ENCODE measurements at regions not wholly inside any gene's neighbourhood (a gene's known extent, or its start where the extent isn't known, plus 50 kb on each side); places are given as distances from the start of the nearest gene placed in this dataset.
A peak's percentile ranks its signal among the peaks of the same experiment; 100 is the strongest.

- Histone ChIP-seq H3K4me3 (ENCODE audit: low read length) (no peak overlapping the region), H3K27ac (ENCODE audit: low read length) (no peak overlapping the region), H3K9me3 (ENCODE audit: control insufficient read depth, low read length) (no peaks in the 10 kb centered on the region), H3K4me1 (ENCODE audit: control insufficient read depth, insufficient read depth, low read length) (no peaks in the 10 kb centered on the region), H3K27me3 (ENCODE audit: control insufficient read depth, insufficient read depth) (no peaks in the 10 kb centered on the region)
- ATAC-seq (no peak), DNase-seq (no peak)
- 95% methylated on average over 1 of the region's 1 CpG for WGBS
- intact Hi-C loops (cut with DNase I): no loop called here
These were observed 401.1 kb upstream of the TLE4 start for GRCh38 chr9:79170643-79171042.

GRCh38 chr9:79173932-79174331, 397.8 kb upstream of the TLE4 start:
- intact Hi-C loops (cut with DNase I): no loop called here
- no peaks in the 10 kb centered on the region for H3K4me1 ChIP-seq (ENCODE audit: control insufficient read depth, insufficient read depth, low read length)
- no peak overlapping the region for H3K4me3 ChIP-seq (ENCODE audit: low read length)
- H3K9me3 ChIP-seq (ENCODE audit: control insufficient read depth, low read length): no peaks in the 10 kb centered on the region
- no peak overlapping the region for H3K27ac ChIP-seq (ENCODE audit: low read length)
- no peak for ATAC-seq
- WGBS: 93% methylated on average over 3 of the region's 3 CpGs
- no peak for DNase-seq
- no peaks in the 10 kb centered on the region for H3K27me3 ChIP-seq (ENCODE audit: control insufficient read depth, insufficient read depth)

- H3K27me3 ChIP-seq (ENCODE audit: control insufficient read depth, insufficient read depth): no peaks in the 10 kb centered on the region
- no peak for DNase-seq
- ATAC-seq: no peak
- no peaks in the 10 kb centered on the region for H3K9me3 ChIP-seq (ENCODE audit: control insufficient read depth, low read length)
- no peak overlapping the region for H3K4me3 ChIP-seq (ENCODE audit: low read length)
- WGBS: 32% methylated on average over 4 of the region's 4 CpGs
- intact Hi-C loops (cut with DNase I): no loop called here
- H3K4me1 ChIP-seq (ENCODE audit: control insufficient read depth, insufficient read depth, low read length): no peaks in the 10 kb centered on the region
- no peak overlapping the region for H3K27ac ChIP-seq (ENCODE audit: low read length)
These were observed 395.6 kb upstream of the TLE4 start for GRCh38 chr9:79176014-79176697.

GRCh38 chr9:79184831-79185230, 386.9 kb upstream of the TLE4 start:
- H3K9me3 ChIP-seq (ENCODE audit: control insufficient read depth, low read length): no peaks in the 10 kb centered on the region
- no peaks in the 10 kb centered on the region for H3K4me1 ChIP-seq (ENCODE audit: control insufficient read depth, insufficient read depth, low read length)
- no peak for DNase-seq
- no peak overlapping the region for H3K27ac ChIP-seq (ENCODE audit: low read length)
- 66% methylated on average over 2 of the region's 2 CpGs for WGBS
- ATAC-seq: no peak
- intact Hi-C loops (cut with DNase I): no loop called here
- H3K4me3 ChIP-seq (ENCODE audit: low read length): no peak overlapping the region
- no peaks in the 10 kb centered on the region for H3K27me3 ChIP-seq (ENCODE audit: control insufficient read depth, insufficient read depth)

GRCh38 chr9:79185866-79186265, 385.9 kb upstream of the TLE4 start:
- Histone ChIP-seq H3K27me3 (ENCODE audit: control insufficient read depth, insufficient read depth) (no peaks in the 10 kb centered on the region), H3K9me3 (ENCODE audit: control insufficient read depth, low read length) (no peaks in the 10 kb centered on the region), H3K4me1 (ENCODE audit: control insufficient read depth, insufficient read depth, low read length) (no peaks in the 10 kb centered on the region), H3K4me3 (ENCODE audit: low read length) (no peak overlapping the region), H3K27ac (ENCODE audit: low read length) (no peak overlapping the region)
- no peak for ATAC-seq
- no peak for DNase-seq
- intact Hi-C loops (cut with DNase I): no loop called here

GRCh38 chr9:79189511-79189924, 382.2 kb upstream of the TLE4 start:
- Histone ChIP-seq H3K4me3 (ENCODE audit: low read length) (no peak overlapping the region), H3K27me3 (ENCODE audit: control insufficient read depth, insufficient read depth) (no peaks in the 10 kb centered on the region), H3K9me3 (ENCODE audit: control insufficient read depth, low read length) (no peaks in the 10 kb centered on the region), H3K4me1 (ENCODE audit: control insufficient read depth, insufficient read depth, low read length) (no peaks in the 10 kb centered on the region), H3K27ac (ENCODE audit: low read length) (no peak overlapping the region)
- intact Hi-C loops (cut with DNase I): no loop called here
- ATAC-seq: no peak
- WGBS: 36% methylated on average over 3 of the region's 3 CpGs
- no peak for DNase-seq

- intact Hi-C loops (cut with DNase I): no loop called here
- WGBS: 84% methylated on average over 3 of the region's 3 CpGs
- Histone ChIP-seq H3K27ac (ENCODE audit: low read length) (no peak overlapping the region), H3K9me3 (ENCODE audit: control insufficient read depth, low read length) (no peaks in the 10 kb centered on the region), H3K27me3 (ENCODE audit: control insufficient read depth, insufficient read depth) (no peaks in the 10 kb centered on the region), H3K4me1 (ENCODE audit: control insufficient read depth, insufficient read depth, low read length) (no peaks in the 10 kb centered on the region), H3K4me3 (ENCODE audit: low read length) (no peak overlapping the region)
- DNase-seq (no peak), ATAC-seq (no peak)
These were observed 378.8 kb upstream of the TLE4 start for GRCh38 chr9:79193001-79193400.

GRCh38 chr9:79193501-79194223, 378.1 kb upstream of the TLE4 start:
- ATAC-seq: no peak
- intact Hi-C loops (cut with DNase I): no loop called here

GRCh38 chr9:79195879-79196278, 375.9 kb upstream of the TLE4 start:
- intact Hi-C loops (cut with DNase I): no loop called here
- H3K4me3 ChIP-seq (ENCODE audit: low read length): no peak overlapping the region
- ATAC-seq: no peak
- no peaks in the 10 kb centered on the region for H3K27me3 ChIP-seq (ENCODE audit: control insufficient read depth, insufficient read depth)
- no peak overlapping the region for H3K27ac ChIP-seq (ENCODE audit: low read length)
- no peaks in the 10 kb centered on the region for H3K4me1 ChIP-seq (ENCODE audit: control insufficient read depth, insufficient read depth, low read length)
- H3K9me3 ChIP-seq (ENCODE audit: control insufficient read depth, low read length): no peaks in the 10 kb centered on the region
- DNase-seq: no peak

More at GRCh38 chr9:79193501-79194223, 378.1 kb upstream of the TLE4 start:
- H3K9me3 ChIP-seq (ENCODE audit: control insufficient read depth, low read length): no peaks in the 10 kb centered on the region
- H3K27me3 ChIP-seq (ENCODE audit: control insufficient read depth, insufficient read depth): no peaks in the 10 kb centered on the region
- no peaks in the 10 kb centered on the region for H3K4me1 ChIP-seq (ENCODE audit: control insufficient read depth, insufficient read depth, low read length)
- WGBS: 89% methylated on average over 36 of the region's 36 CpGs
- H3K27ac ChIP-seq (ENCODE audit: low read length): no peak overlapping the region
- no peak overlapping the region for H3K4me3 ChIP-seq (ENCODE audit: low read length)
- peak in 1 of 3 donors; percentile 11 for DNase-seq

- 48% methylated on average over 1 of the region's 1 CpG for WGBS
- no peaks in the 10 kb centered on the region for H3K9me3 ChIP-seq (ENCODE audit: control insufficient read depth, low read length)
- no peak for ATAC-seq
- no peak for DNase-seq
- H3K27ac ChIP-seq (ENCODE audit: low read length): no peak overlapping the region
- H3K4me3 ChIP-seq (ENCODE audit: low read length): no peak overlapping the region
- H3K27me3 ChIP-seq (ENCODE audit: control insufficient read depth, insufficient read depth): no peaks in the 10 kb centered on the region
- intact Hi-C loops (cut with DNase I): no loop called here
- H3K4me1 ChIP-seq (ENCODE audit: control insufficient read depth, insufficient read depth, low read length): no peaks in the 10 kb centered on the region
These were observed 375.2 kb upstream of the TLE4 start for GRCh38 chr9:79196606-79197005.

GRCh38 chr9:79200336-79200735, 371.4 kb upstream of the TLE4 start:
- H3K4me1 ChIP-seq (ENCODE audit: control insufficient read depth, insufficient read depth, low read length): no peaks in the 10 kb centered on the region
- no peaks in the 10 kb centered on the region for H3K9me3 ChIP-seq (ENCODE audit: control insufficient read depth, low read length)
- intact Hi-C loops (cut with DNase I): no loop called here
- no peaks in the 10 kb centered on the region for H3K27me3 ChIP-seq (ENCODE audit: control insufficient read depth, insufficient read depth)
- no peak for DNase-seq
- 89% methylated on average over 1 of the region's 1 CpG for WGBS
- no peak for ATAC-seq
- no peak overlapping the region for H3K27ac ChIP-seq (ENCODE audit: low read length)
- H3K4me3 ChIP-seq (ENCODE audit: low read length): no peak overlapping the region
